ENCODE measurements at regions not wholly inside any gene's neighbourhood (a gene's known extent, or its start where the extent isn't known, plus 50 kb on each side); places are given as distances from the start of the nearest gene placed in this dataset.

DNA sequence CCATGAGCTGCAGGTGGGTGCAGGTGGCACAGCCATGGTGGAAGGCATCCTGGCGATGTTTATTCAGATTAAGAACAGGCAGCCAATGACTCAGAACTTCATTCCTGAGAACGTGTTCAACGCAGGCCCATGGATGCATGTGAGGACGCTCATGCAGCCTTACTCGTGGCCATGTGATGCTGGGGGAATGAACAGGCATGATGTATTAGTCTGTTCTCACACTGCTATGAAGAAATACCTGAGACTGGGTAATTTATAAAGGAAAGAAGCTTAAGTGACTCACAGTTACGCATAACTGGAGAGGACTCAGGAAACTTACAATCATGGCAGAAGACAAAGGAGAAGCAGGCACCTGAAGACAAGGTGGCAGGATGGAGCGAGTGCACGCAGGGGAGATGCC is 146.6 kb downstream of the RNASET2 start:
- no peak for TF ChIP-seq POLR2A (IDR thresholded peaks at IDR 0.05)
- TF ChIP-seq CTCF (IDR thresholded peaks at IDR 0.05): no peak
